Mucosa of rectum (tissue), 2 donors: ENCODE measurements at regions not wholly inside any gene's neighbourhood (a gene's known extent, or its start where the extent isn't known, plus 50 kb on each side); places are given as distances from the start of the nearest gene placed in this dataset.

Experiments used
- H3K27ac ChIP-seq, 2 donors: one replicate each; pipeline ENCODE4 v1.7.0; 2013; ENCODE audit warnings: inconsistent platforms in 2 of 2, low read depth in 2 of 2, low read length in 2 of 2
- H3K27me3 ChIP-seq, 2 donors: one replicate each; pipeline ENCODE4 v1.7.0; 2013; ENCODE audit warnings: low read length in 2 of 2; ENCODE audit not compliant: control insufficient read depth in 2 of 2, insufficient read depth in 2 of 2
- H3K36me3 ChIP-seq, 2 donors: one replicate each; pipeline ENCODE4 v1.7.0; 2013; ENCODE audit warnings: low read length in 2 of 2; ENCODE audit not compliant: control insufficient read depth in 2 of 2, insufficient read depth in 2 of 2
- H3K4me1 ChIP-seq, 2 donors: one replicate each; pipeline ENCODE4 v1.7.0; 2013; ENCODE audit warnings: low read length in 2 of 2, mild to moderate bottlenecking in 1 of 2; ENCODE audit not compliant: control insufficient read depth in 2 of 2, insufficient read depth in 2 of 2
- H3K4me3 ChIP-seq, 2 donors: one replicate each; pipeline ENCODE4 v1.7.0; 2013; ENCODE audit warnings: low read length in 2 of 2
- H3K9ac ChIP-seq, 2 donors: one replicate each; pipeline ENCODE4 v1.7.0; 2013; ENCODE audit warnings: low read length in 2 of 2, low read depth in 1 of 2, mild to moderate bottlenecking in 1 of 2
- H3K9me3 ChIP-seq, 2 donors: one replicate each; pipeline ENCODE4 v1.7.0; 2013; ENCODE audit warnings: low read length in 2 of 2; ENCODE audit not compliant: control insufficient read depth in 2 of 2
- donor health status: healthy.
- donor health status: Normal muscosa, but diverticular disease.

GRCh38 chr5:125713109-125713805 is 710.0 kb upstream of the GRAMD2B start:
- Histone ChIP-seq H3K4me3 (no peak overlapping the region), H3K27ac (no peak overlapping the region), H3K9ac (no peak overlapping the region), H3K36me3 (no peaks in the 10 kb centered on the region), H3K9me3 (no peaks in the 10 kb centered on the region), H3K4me1 (no peaks in the 10 kb centered on the region), H3K27me3 (no peaks in the 10 kb centered on the region)

DNA sequence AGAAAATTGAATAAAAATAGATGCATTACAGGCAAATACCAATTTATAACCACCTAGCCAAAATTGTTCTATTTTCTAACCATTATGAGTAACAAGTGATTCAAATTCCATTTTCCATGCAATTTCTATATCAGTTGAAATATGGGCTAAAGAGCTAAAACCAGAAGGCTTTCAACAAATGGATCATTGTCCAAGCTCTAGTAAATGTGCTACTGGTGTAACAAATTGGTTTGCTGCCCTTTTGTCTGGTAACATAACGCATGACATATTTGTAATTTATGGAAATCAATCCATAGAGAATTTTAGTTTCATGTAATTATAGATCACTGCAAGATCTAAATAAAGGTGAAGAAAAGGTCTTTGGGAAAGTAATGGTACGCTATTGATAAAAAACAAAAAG is 708.0 kb upstream of the GRAMD2B start:
- Histone ChIP-seq H3K4me1 (peaks cover 0 to 9% of the 10 kb centered on the region in 2 donors), H3K9me3 (no peaks in the 10 kb centered on the region), H3K9ac (no peak overlapping the region), H3K27ac (no peak overlapping the region), H3K4me3 (no peak overlapping the region), H3K27me3 (no peaks in the 10 kb centered on the region), H3K36me3 (no peaks in the 10 kb centered on the region)

- no peaks in the 10 kb centered on the region for H3K27me3 ChIP-seq
- no peaks in the 10 kb centered on the region for H3K36me3 ChIP-seq
- H3K9ac ChIP-seq: no peak overlapping the region
- no peak overlapping the region for H3K4me3 ChIP-seq
- peaks cover 0 to 10% of the 10 kb centered on the region in 2 donors for H3K4me1 ChIP-seq
- H3K9me3 ChIP-seq: no peaks in the 10 kb centered on the region
- H3K27ac ChIP-seq: no peak overlapping the region
Measured at GRCh38 chr5:125717209-125717608, 706.0 kb upstream of the GRAMD2B start.

DNA sequence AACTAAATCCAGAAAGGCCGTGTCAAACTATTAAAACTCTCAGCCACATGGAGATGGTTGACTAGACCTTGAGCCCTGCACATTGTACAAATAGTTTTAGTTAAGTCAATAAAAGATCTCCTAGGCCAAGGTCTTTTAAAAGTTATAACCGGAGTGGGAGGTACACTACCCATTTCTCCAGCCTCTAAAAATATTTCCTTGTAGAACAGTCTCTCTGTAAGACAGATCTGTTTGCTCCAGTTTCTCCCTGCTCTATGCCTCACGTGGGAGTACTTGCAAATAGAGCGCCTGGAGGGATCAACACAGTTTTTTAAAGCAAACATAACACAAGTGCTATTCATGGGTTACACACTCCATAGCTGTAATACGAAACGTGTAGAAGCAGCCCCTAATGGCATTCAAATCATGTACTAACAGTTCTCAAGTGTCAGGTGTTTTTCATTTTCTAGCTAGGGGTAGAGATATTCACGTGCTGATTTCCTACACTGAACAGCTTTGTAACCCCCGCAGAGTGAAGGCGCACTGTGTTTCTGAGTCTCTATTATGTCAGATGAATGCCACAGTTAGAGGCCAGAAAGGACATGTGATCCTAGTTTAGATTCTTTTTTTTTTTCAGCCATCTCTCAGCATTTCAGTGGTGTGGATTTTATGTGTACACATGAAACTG is 703.4 kb upstream of the GRAMD2B start:
- Histone ChIP-seq H3K4me3 (peak overlapping the region in 1 of 2 donors; percentile 13), H3K9me3 (no peaks in the 10 kb centered on the region), H3K4me1 (peaks cover 0 to 10% of the 10 kb centered on the region in 2 donors), H3K36me3 (no peaks in the 10 kb centered on the region), H3K27me3 (no peaks in the 10 kb centered on the region), H3K9ac (no peak overlapping the region), H3K27ac (peak overlapping the region in 1 of 2 donors; percentile 39)

DNA sequence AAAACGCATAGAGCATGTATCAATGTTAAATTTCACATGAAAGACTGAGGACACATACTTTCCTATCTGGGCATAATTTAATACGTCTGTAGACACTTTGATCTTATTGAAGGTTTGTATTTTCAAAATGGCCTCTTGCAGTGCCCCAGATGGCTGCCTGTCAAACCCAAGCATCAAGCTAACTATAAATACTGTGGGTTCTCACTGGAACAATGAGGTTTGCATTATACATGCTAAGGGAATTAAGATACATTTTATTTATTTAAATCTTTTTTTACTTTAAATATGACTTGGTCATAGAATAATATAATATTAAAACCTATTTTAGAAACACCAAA is 702.9 kb upstream of the GRAMD2B start:
- Histone ChIP-seq H3K9me3 (no peaks in the 10 kb centered on the region), H3K36me3 (no peaks in the 10 kb centered on the region), H3K4me3 (no peak overlapping the region), H3K9ac (no peak overlapping the region), H3K4me1 (peaks cover 0 to 10% of the 10 kb centered on the region in 2 donors), H3K27ac (no peak overlapping the region), H3K27me3 (no peaks in the 10 kb centered on the region)

DNA sequence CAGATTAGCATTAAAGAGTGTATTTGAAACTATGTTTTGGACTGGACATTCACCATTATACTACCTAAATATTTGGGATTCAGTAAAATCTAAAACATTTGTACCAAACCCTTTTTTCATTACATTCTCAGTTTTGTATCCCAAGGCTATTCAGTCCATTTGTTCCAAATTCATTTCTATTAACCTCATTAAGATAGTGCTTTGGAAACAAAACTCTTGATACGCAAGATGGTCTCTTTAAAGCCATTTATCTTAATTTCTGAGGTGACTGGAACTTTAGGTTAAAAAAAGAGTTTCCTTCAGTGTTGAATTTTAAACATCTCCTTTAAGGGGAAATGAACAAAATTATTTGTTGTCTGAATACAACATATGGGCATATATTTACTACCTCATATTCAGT is 702.5 kb upstream of the GRAMD2B start:
- H3K4me1 ChIP-seq: peaks cover 0 to 10% of the 10 kb centered on the region in 2 donors
- H3K9ac ChIP-seq: no peak overlapping the region
- no peaks in the 10 kb centered on the region for H3K36me3 ChIP-seq
- H3K27me3 ChIP-seq: no peaks in the 10 kb centered on the region
- H3K27ac ChIP-seq: no peak overlapping the region
- H3K4me3 ChIP-seq: no peak overlapping the region
- H3K9me3 ChIP-seq: no peaks in the 10 kb centered on the region

DNA sequence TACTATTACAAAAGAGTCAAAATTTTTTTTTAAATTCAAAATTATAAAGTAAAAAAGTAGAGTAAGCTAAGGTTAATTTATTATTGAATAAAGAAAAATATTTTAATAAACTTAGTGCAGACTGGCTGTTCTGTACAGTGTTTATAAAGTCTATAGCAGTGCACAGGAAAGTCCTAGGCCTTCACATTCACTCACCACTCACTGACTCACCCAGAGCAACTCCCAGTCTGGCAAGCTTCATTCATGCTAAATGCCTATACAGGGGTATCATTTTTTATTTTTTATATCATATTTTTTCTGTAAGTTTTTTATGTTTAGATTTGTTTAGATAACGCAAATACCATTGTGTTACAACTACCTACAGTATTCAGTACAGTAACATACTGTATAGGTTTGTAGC is 700.7 kb upstream of the GRAMD2B start:
- Histone ChIP-seq H3K4me3 (no peak overlapping the region), H3K27ac (no peak overlapping the region), H3K9me3 (no peaks in the 10 kb centered on the region), H3K27me3 (no peaks in the 10 kb centered on the region), H3K4me1 (peaks cover 0 to 10% of the 10 kb centered on the region in 2 donors), H3K36me3 (no peaks in the 10 kb centered on the region), H3K9ac (no peak overlapping the region)

GRCh38 chr5:125725691-125726090 is 697.5 kb upstream of the GRAMD2B start:
- no peaks in the 10 kb centered on the region for H3K4me1 ChIP-seq
- H3K9me3 ChIP-seq: no peaks in the 10 kb centered on the region
- H3K36me3 ChIP-seq: no peaks in the 10 kb centered on the region
- H3K27me3 ChIP-seq: no peaks in the 10 kb centered on the region
- no peak overlapping the region for H3K27ac ChIP-seq
- no peak overlapping the region for H3K9ac ChIP-seq
- no peak overlapping the region for H3K4me3 ChIP-seq

DNA sequence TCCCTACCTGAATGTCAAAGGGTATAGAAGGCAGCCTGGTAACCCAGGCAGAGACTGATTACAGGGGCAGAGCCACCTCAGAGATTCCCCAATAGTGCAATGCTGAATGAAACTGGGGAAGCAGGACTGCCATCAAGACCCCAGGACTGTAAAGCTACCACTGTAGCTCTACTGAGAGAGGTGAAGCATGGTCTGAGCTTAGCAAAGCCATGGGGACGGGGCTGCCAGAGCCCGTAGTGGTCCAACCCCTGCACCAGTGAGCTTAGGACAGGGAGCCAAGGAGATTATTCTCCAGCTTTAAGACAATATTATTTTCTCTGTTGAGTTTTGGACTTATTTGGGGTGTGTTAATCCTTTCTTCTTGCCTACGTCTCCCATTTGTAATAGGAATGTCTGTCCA is 679.3 kb upstream of the GRAMD2B start:
- H3K36me3 ChIP-seq: no peaks in the 10 kb centered on the region
- no peak overlapping the region for H3K4me3 ChIP-seq
- H3K9ac ChIP-seq: no peak overlapping the region
- H3K9me3 ChIP-seq: no peaks in the 10 kb centered on the region
- H3K27ac ChIP-seq: no peak overlapping the region
- no peaks in the 10 kb centered on the region for H3K27me3 ChIP-seq
- no peaks in the 10 kb centered on the region for H3K4me1 ChIP-seq

DNA sequence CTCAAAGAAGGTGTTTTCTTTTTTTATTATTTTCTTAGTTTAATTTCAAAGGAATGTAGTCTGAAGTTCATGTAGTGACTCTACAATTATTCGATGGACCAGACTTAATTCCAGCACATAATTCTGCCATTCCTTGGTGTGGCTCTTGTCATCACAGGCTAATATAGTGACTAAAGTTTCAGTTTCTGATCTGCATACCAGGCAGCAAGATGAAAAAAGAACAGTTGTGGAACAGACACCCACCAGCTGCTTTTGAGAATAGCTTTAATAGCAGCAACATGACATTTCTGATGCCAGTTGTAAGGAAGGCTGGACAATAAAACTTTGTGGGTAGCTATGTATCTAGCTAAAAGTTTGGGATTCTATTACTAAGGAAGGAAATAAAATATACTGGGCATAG is 676.3 kb upstream of the GRAMD2B start:
- H3K4me1 ChIP-seq: no peaks in the 10 kb centered on the region
- no peak overlapping the region for H3K9ac ChIP-seq
- no peaks in the 10 kb centered on the region for H3K27me3 ChIP-seq
- no peaks in the 10 kb centered on the region for H3K9me3 ChIP-seq
- no peak overlapping the region for H3K4me3 ChIP-seq
- no peaks in the 10 kb centered on the region for H3K36me3 ChIP-seq
- H3K27ac ChIP-seq: no peak overlapping the region
